A549 (cell line): ENCODE measurements at regions not wholly inside any gene's neighbourhood (a gene's known extent, or its start where the extent isn't known, plus 50 kb on each side); places are given as distances from the start of the nearest gene placed in this dataset.

Source experiments
- CBX2 ChIP-seq: fragments of 200-600 bp; sonication (generic); IDR thresholded peaks from 2 replicates; pipeline ENCODE4 v1.6.1; 2016; ENCODE audit warnings: low read depth, mild to moderate bottlenecking, borderline replicate concordance
- CEBPB ChIP-seq, 2 experiments: fragments of >200 bp in 1 of 2; sonication (Bioruptor Twin) in 1 of 2; formaldehyde crosslinking in 1 of 2; IDR thresholded peaks; 2 replicates each; pipeline ENCODE4 v1.6.1; 2012 to 2016
- CTCF ChIP-seq: fragments of >200 bp; sonication (Bioruptor Twin); formaldehyde crosslinking; IDR thresholded peaks from 3 replicates; pipeline ENCODE4 v1.5.1; 2016
- EHF ChIP-seq: fragments of 250-450 bp; sonication (Bioruptor Pico); IDR thresholded peaks from 2 replicates; pipeline ENCODE4 v1.5.0; 2020; ENCODE audit warnings: mild to moderate bottlenecking
- EP300 ChIP-seq, 2 experiments: fragments of >200 bp; sonication (Bioruptor Twin); formaldehyde crosslinking; IDR thresholded peaks; 2 replicates in 1 of 2; 3 replicates in 1 of 2; pipeline ENCODE4 v1.6.1; 2016 to 2017
- NR3C1 ChIP-seq: fragments of >200 bp; sonication (Bioruptor Twin); formaldehyde crosslinking; IDR thresholded peaks from 3 replicates; pipeline ENCODE4 v1.6.1; 2017
- POLR2A ChIP-seq: IDR thresholded peaks from 2 replicates; pipeline ENCODE4 v1.6.1; 2012; ENCODE audit warnings: mild to moderate bottlenecking, low read length
- RAD21 ChIP-seq, 2 experiments: fragments of >200 bp in 1 of 2; sonication (Bioruptor Twin) in 1 of 2; formaldehyde crosslinking in 1 of 2; IDR thresholded peaks in 1 of 2; conservative IDR thresholded peaks in 1 of 2; 2 replicates in 1 of 2; 3 replicates in 1 of 2; pipeline ENCODE4 v1.6.1; 2012 to 2018; ENCODE audit warnings: inconsistent platforms in 1 of 2
- RNF2 ChIP-seq: fragments of 200-600 bp; sonication (generic); IDR thresholded peaks from 2 replicates; pipeline ENCODE4 v1.6.1; 2016; ENCODE audit warnings: low read depth, mild to moderate bottlenecking, antibody characterized with exemption, moderate library complexity, borderline replicate concordance

- TF ChIP-seq POLR2A: no peak
- TF ChIP-seq NR3C1: no peak
- TF ChIP-seq CTCF: no peak
- TF ChIP-seq RNF2: no peak
- TF ChIP-seq CEBPB (IDR thresholded peaks at IDR 0.05): no peak
- TF ChIP-seq EP300 (IDR thresholded peaks at IDR 0.05): no peak
- no peak for TF ChIP-seq CBX2
- no peak for TF ChIP-seq RAD21 (conservative IDR thresholded peaks at IDR 0.05 in 1 of 2, IDR thresholded peaks at IDR 0.05 in 1 of 2)
- TF ChIP-seq EHF (CRISPR knock-in tag): no peak
These were observed 171.2 kb downstream of the LTN1 start for GRCh38 chr21:28821276-28822122.
